ENCODE measurements at regions not wholly inside any gene's neighbourhood (a gene's known extent, or its start where the extent isn't known, plus 50 kb on each side); places are given as distances from the start of the nearest gene placed in this dataset.

- no peaks in the 10 kb centered on the region for H3K23me2 ChIP-seq (ENCODE audit: low read depth, low read length)
- no peaks in the 10 kb centered on the region for H3K27me3 ChIP-seq (replicated peaks in 1 of 4; ENCODE audit: control insufficient read depth in 3 of 4, extremely low read depth in 1 of 4, insufficient read depth in 3 of 4, low read length in 3 of 4)
- H3K23ac ChIP-seq (ENCODE audit: insufficient read length) = no peak overlapping the region
- no peak overlapping the region for H3K18ac ChIP-seq (ENCODE audit: extremely low read depth, low read length)
- H4K8ac ChIP-seq (ENCODE audit: extremely low read depth, insufficient read depth, low read length) = no peak overlapping the region
- H4K5ac ChIP-seq (ENCODE audit: insufficient read length, low read depth, low read length) = no peak overlapping the region
- no peaks in the 10 kb centered on the region for H3K36me3 ChIP-seq (ENCODE audit: control insufficient read depth in 2 of 4, insufficient read depth in 4 of 4, low read length in 3 of 4)
- no peak overlapping the region for H3K14ac ChIP-seq (ENCODE audit: insufficient read length)
- H3K56ac ChIP-seq (replicated peaks; ENCODE audit: insufficient read length, low read depth, low read length) = no peak overlapping the region
- WGBS, 2 experiments (ENCODE audit: extremely low coverage in 1 of 2, insufficient coverage in 1 of 2, insufficient read length in 1 of 2, insufficient replicate concordance in 2 of 2, low coverage in 1 of 2, low lambda C conversion rate in 2 of 2, missing lambda C conversion rate in 1 of 2) = 95% methylated on average over 2 of the region's 2 CpGs; no CpG with 5 or more reads in 1 of the 2 experiments
- H4K91ac ChIP-seq (replicated peaks; ENCODE audit: insufficient read length, low read length) = no peak overlapping the region
- H3K4me3 ChIP-seq (ENCODE audit: extremely low read depth in 1 of 4, insufficient read depth in 2 of 4, low read depth in 3 of 4, low read length in 4 of 4) = no peak overlapping the region
- ChIA-PET POLR2A (ENCODE audit: partially characterized antibody) (no interaction called here), CTCF (ENCODE audit: partially characterized antibody) (interaction anchor here (1.8 to 2.7 kb wide), 3 partner anchors 13 to 77 kb away, joined by 5 to 9 read pairs (median 5); no protein-coding TSS in a partner anchor)
- H3K9ac ChIP-seq (replicated peaks in 1 of 4; ENCODE audit: extremely low read depth in 1 of 4, low read depth in 3 of 4, low read length in 3 of 4) = no peak overlapping the region
- FAIRE-seq (no peak), DNase-seq (ENCODE audit: low read depth in 1 of 2, low spot score in 2 of 2) (no peak)
- no peaks in the 10 kb centered on the region for H3K79me2 ChIP-seq (ENCODE audit: control insufficient read depth in 1 of 2, insufficient read depth in 2 of 2, low read length in 2 of 2)
- H2BK15ac ChIP-seq (ENCODE audit: low read length) = no peak overlapping the region
- H4K20me1 ChIP-seq (replicated peaks in 1 of 2; ENCODE audit: control insufficient read depth in 1 of 2, insufficient read depth in 2 of 2, low read length in 2 of 2) = no peaks in the 10 kb centered on the region
- peaks cover 0 to 4% (median 3%) of the 10 kb centered on the region in 4 experiments; a peak in 4 of 7 replicates for H3K4me1 ChIP-seq (replicated peaks in 1 of 4; ENCODE audit: control insufficient read depth in 3 of 4, insufficient read depth in 4 of 4, low read length in 3 of 4)
- TF ChIP-seq SP4 (IDR thresholded peaks at IDR 0.05; ENCODE audit: low read length) (no peak), RXRA (IDR thresholded peaks at IDR 0.05; ENCODE audit: insufficient read depth, low read depth, low read length) (no peak), SP1 (IDR thresholded peaks at IDR 0.05; ENCODE audit: low read depth, low read length) (no peak), RBBP5 (IDR thresholded peaks at IDR 0.05; ENCODE audit: borderline replicate concordance, low read depth, low read length) (no peak), ZNF274 (IDR thresholded peaks at IDR 0.05; ENCODE audit: borderline replicate concordance, extremely low read depth, low read length) (no peak), BACH1 (IDR thresholded peaks at IDR 0.05; ENCODE audit: low read length) (no peak)
- TF ChIP-seq, protein P1, sequence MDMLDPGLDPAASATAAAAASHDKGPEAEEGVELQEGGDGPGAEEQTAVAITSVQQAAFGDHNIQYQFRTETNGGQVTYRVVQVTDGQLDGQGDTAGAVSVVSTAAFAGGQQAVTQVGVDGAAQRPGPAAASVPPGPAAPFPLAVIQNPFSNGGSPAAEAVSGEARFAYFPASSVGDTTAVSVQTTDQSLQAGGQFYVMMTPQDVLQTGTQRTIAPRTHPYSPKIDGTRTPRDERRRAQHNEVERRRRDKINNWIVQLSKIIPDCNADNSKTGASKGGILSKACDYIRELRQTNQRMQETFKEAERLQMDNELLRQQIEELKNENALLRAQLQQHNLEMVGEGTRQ (IDR thresholded peaks at IDR 0.05; ENCODE audit: low read length) = no peak
- H3K4me2 ChIP-seq (ENCODE audit: insufficient read depth in 1 of 2, low read depth in 2 of 2, low read length in 2 of 2) = no peak overlapping the region
- no peaks in the 10 kb centered on the region for H3K9me3 ChIP-seq (ENCODE audit: insufficient read depth in 2 of 2, low read depth in 1 of 2, low read length in 1 of 2)
- no peak overlapping the region for H3K4ac ChIP-seq (replicated peaks; ENCODE audit: insufficient read length, low read depth, low read length)
- H2BK20ac ChIP-seq (ENCODE audit: low read length) = no peak overlapping the region
- H2BK120ac ChIP-seq (replicated peaks; ENCODE audit: low read depth, low read length) = no peak overlapping the region
- no peak overlapping the region for H2AFZ ChIP-seq (ENCODE audit: low read length)
- no peak overlapping the region for H2AK5ac ChIP-seq (ENCODE audit: low read depth, low read length)
- H3K27ac ChIP-seq (ENCODE audit: low read depth, low read length) = no peak overlapping the region
- H3K79me1 ChIP-seq (ENCODE audit: low read depth, low read length) = no peaks in the 10 kb centered on the region
- H2BK12ac ChIP-seq (ENCODE audit: low read depth, low read length) = no peak overlapping the region
- no peak overlapping the region for H2BK5ac ChIP-seq (ENCODE audit: low read depth, low read length)
Measured at GRCh38 chr2:58480141-58480540, 239.0 kb upstream of the FANCL start.
